ENCODE measurements at regions not wholly inside any gene's neighbourhood (a gene's known extent, or its start where the extent isn't known, plus 50 kb on each side); places are given as distances from the start of the nearest gene placed in this dataset.

DNA sequence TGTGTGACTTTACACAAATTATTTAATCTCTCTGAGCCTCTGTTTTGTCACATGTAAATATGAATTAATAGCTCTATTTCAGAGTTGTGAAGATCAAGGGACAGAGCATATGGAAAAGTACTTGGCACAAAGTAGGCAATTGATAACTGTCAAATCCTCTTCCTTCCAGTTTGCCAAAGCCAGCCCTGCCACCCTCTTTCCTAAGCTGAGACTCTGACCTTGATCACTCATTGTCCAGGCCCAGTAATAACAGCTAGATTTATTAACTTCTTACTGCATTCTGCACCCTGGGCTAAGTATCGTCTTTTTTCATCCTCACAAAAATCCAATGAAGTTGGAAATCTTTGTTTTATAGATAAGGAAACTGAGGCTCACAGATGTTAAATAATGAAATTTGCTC, 70.8 kb upstream of the ATP1A1 start:
- TF ChIP-seq POLR2A (IDR thresholded peaks at IDR 0.05; ENCODE audit: low read depth, low read length) (no peak), POLR2AphosphoS5 (IDR thresholded peaks at IDR 0.05; ENCODE audit: low read depth, low read length) (no peak), TAF1 (IDR thresholded peaks at IDR 0.05; ENCODE audit: borderline replicate concordance, low read depth, low read length) (no peak)

Measured in GM12892 (cell line).